ENCODE measurements at regions not wholly inside any gene's neighbourhood (a gene's known extent, or its start where the extent isn't known, plus 50 kb on each side); places are given as distances from the start of the nearest gene placed in this dataset.

DNA sequence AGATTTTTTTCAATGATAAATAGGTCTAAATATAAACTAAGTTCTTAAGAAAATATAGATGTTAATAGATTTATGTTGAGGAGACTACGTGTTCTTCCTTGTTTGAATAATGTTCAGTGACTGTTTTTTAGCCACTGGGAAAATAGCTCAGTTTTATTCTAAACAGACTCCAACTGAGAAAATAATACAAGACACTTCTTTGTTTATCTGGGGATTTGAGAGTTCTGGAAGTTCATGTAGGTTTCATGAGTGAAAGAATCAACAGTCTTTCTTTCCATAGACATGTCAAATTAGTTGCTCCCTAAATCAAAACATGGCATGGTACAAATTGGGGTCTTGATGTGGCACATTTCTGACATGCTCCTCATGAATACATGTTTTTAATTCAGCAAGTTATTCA, 177.7 kb downstream of the MREG start:
- Mint-ChIP-seq H3K27ac (ENCODE audit: unreplicated experiment) (peak overlapping the region; percentile 84), H3K27me3 (ENCODE audit: unreplicated experiment) (no peaks in the 10 kb centered on the region), H3K9me3 (ENCODE audit: unreplicated experiment) (no peaks in the 10 kb centered on the region), H3K4me3 (ENCODE audit: unreplicated experiment) (no peak overlapping the region), H3K36me3 (ENCODE audit: unreplicated experiment) (no peaks in the 10 kb centered on the region), H3K4me1 (ENCODE audit: unreplicated experiment) (peaks cover 71% of the 10 kb centered on the region)
- no peak for DNase-seq (ENCODE audit: extremely low spot score, unreplicated experiment)
- no peak for TF ChIP-seq CTCF (IDR thresholded peaks at IDR 0.05)

DNA sequence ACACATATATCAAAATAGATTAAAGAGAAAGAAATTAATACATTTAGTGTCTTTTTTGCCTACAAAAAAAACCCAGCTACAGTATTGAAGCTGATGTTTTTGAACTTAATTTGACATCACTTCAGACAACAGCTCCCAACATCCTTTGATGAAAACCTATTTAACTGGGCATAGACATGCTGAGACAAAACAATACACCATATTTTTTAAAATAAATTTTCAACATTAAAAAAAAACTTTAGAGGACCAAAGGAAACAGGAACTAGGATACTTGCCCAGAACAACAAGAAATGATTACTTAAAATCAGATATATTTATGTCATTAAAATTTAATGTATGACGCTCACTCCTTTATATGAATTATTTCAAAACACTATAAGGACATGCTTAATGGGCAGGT, 178.1 kb downstream of the MREG start:
- no peak for TF ChIP-seq CTCF (IDR thresholded peaks at IDR 0.05)
- no peaks in the 10 kb centered on the region for H3K36me3 Mint-ChIP-seq (ENCODE audit: unreplicated experiment)
- no peak overlapping the region for H3K4me3 Mint-ChIP-seq (ENCODE audit: unreplicated experiment)
- peak overlapping the region; percentile 84 for H3K27ac Mint-ChIP-seq (ENCODE audit: unreplicated experiment)
- no peak for DNase-seq (ENCODE audit: extremely low spot score, unreplicated experiment)
- H3K27me3 Mint-ChIP-seq (ENCODE audit: unreplicated experiment), result no peaks in the 10 kb centered on the region
- H3K4me1 Mint-ChIP-seq (ENCODE audit: unreplicated experiment), result peaks cover 73% of the 10 kb centered on the region
- no peaks in the 10 kb centered on the region for H3K9me3 Mint-ChIP-seq (ENCODE audit: unreplicated experiment)

DNA sequence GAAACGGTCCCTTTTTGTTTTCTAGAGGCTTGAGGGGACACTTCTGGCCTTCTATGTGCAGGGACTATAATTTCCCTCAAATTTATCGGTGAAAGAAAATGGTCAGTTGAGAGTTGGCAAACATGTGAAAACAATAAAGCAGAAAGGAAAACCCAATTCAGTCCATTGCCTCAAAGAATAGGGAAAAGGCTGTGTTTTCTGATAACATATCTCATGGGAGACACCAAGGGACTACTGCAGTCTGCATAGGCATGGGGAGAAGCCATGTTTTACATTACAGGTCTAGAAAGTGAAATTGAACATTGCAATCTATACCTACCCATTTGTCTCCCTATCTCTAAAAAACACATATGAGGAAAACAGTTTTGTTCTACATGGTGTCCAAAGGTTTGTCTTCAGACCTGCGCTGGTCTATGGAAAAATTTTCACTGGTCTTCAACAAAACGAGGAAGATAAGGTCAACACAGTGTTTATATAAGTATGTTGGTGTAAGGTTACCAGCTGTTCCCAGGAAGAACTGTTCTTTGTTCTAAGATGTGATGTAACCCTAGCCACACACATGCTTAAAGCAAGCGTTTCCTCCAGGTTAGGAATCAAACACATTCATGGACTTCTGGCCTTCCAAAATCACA, 179.7 kb downstream of the MREG start:
- Mint-ChIP-seq H3K4me3 (ENCODE audit: unreplicated experiment) (no peak overlapping the region), H3K4me1 (ENCODE audit: unreplicated experiment) (peaks cover 75% of the 10 kb centered on the region), H3K27ac (ENCODE audit: unreplicated experiment) (peak overlapping the region; percentile 78), H3K36me3 (ENCODE audit: unreplicated experiment) (no peaks in the 10 kb centered on the region), H3K27me3 (ENCODE audit: unreplicated experiment) (no peaks in the 10 kb centered on the region), H3K9me3 (ENCODE audit: unreplicated experiment) (no peaks in the 10 kb centered on the region)
- TF ChIP-seq CTCF (IDR thresholded peaks at IDR 0.05), result no peak
- DNase-seq (ENCODE audit: extremely low spot score, unreplicated experiment), result no peak

DNA sequence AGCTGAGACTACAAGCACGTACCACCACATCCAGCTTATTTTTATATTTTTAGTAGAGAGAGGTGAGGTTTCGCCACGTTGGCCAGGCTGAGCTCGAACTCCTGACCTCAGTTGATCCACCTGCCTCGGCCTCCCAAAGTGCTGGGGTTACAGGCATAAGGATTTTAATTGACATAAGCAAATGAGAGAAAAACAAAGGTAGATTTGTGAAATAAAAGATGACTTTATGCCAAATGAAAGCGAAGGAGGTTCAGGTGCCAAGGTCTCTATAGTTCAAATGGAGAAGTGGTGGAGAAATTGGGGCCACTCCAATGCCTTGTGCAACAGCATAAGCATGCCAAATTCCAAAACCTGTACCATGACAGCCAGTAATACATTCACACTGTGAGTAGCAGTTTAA, 180.6 kb downstream of the MREG start:
- no peak for DNase-seq (ENCODE audit: extremely low spot score, unreplicated experiment)
- no peaks in the 10 kb centered on the region for H3K9me3 Mint-ChIP-seq (ENCODE audit: unreplicated experiment)
- no peak overlapping the region for H3K27ac Mint-ChIP-seq (ENCODE audit: unreplicated experiment)
- no peak for TF ChIP-seq CTCF (IDR thresholded peaks at IDR 0.05)
- H3K4me3 Mint-ChIP-seq (ENCODE audit: unreplicated experiment), result no peak overlapping the region
- no peaks in the 10 kb centered on the region for H3K27me3 Mint-ChIP-seq (ENCODE audit: unreplicated experiment)
- no peaks in the 10 kb centered on the region for H3K36me3 Mint-ChIP-seq (ENCODE audit: unreplicated experiment)
- H3K4me1 Mint-ChIP-seq (ENCODE audit: unreplicated experiment), result peaks cover 76% of the 10 kb centered on the region

GRCh38 chr2:215831296-215831913, 181.9 kb downstream of the MREG start:
- Mint-ChIP-seq H3K36me3 (ENCODE audit: unreplicated experiment) (no peaks in the 10 kb centered on the region), H3K4me1 (ENCODE audit: unreplicated experiment) (peaks cover 78% of the 10 kb centered on the region), H3K9me3 (ENCODE audit: unreplicated experiment) (no peaks in the 10 kb centered on the region), H3K27me3 (ENCODE audit: unreplicated experiment) (no peaks in the 10 kb centered on the region), H3K4me3 (ENCODE audit: unreplicated experiment) (peak overlapping the region; percentile 53), H3K27ac (ENCODE audit: unreplicated experiment) (peak overlapping the region; percentile 84)
- TF ChIP-seq CTCF (IDR thresholded peaks at IDR 0.05), result no peak
- no peak for DNase-seq (ENCODE audit: extremely low spot score, unreplicated experiment)
